Fibroblast of villous mesenchyme (primary cell): ENCODE measurements at regions not wholly inside any gene's neighbourhood (a gene's known extent, or its start where the extent isn't known, plus 50 kb on each side); places are given as distances from the start of the nearest gene placed in this dataset.
A peak's percentile ranks its signal among the peaks of the same experiment; 100 is the strongest.

Experiments used
- DNase-seq: peaks from one replicate; pipeline ENCODE4 v3.0.0-alpha.2; 2010; ENCODE audit warnings: low read depth
- H3K4me3 ChIP-seq: 2 replicates; pipeline ENCODE4 v1.5.1; 2011; ENCODE audit warnings: low read depth, mild to moderate bottlenecking, low read length
- TF ChIP-seq, protein P1 (sequence below): IDR thresholded peaks from 2 replicates; pipeline ENCODE4 v1.5.1; 2012; ENCODE audit warnings: low read depth, mild to moderate bottlenecking, low read length; ENCODE audit not compliant: insufficient read depth

DNA sequence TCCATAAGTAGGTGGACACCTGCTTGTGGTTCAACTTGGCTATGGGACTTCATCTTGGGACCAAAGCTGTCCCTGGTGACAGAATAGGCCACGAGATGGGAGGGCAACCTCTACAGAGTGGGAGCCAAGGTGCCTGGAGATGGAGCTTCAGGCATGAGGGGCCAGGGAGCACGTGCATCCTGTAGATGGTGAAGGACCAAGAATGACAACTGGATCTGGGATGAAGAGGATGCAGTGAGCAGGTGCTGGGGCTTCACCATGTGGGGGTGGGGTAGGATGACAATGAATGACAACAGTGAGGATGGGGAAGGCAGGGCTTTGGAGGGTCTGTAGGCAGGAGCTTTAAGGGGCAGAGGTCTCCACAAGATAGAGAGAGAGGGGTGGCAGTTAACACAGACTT, 372.0 kb upstream of the B3GAT1 start:
- TF ChIP-seq, protein P1, sequence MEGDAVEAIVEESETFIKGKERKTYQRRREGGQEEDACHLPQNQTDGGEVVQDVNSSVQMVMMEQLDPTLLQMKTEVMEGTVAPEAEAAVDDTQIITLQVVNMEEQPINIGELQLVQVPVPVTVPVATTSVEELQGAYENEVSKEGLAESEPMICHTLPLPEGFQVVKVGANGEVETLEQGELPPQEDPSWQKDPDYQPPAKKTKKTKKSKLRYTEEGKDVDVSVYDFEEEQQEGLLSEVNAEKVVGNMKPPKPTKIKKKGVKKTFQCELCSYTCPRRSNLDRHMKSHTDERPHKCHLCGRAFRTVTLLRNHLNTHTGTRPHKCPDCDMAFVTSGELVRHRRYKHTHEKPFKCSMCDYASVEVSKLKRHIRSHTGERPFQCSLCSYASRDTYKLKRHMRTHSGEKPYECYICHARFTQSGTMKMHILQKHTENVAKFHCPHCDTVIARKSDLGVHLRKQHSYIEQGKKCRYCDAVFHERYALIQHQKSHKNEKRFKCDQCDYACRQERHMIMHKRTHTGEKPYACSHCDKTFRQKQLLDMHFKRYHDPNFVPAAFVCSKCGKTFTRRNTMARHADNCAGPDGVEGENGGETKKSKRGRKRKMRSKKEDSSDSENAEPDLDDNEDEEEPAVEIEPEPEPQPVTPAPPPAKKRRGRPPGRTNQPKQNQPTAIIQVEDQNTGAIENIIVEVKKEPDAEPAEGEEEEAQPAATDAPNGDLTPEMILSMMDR = no peak
- DNase-seq = no peak

DNA sequence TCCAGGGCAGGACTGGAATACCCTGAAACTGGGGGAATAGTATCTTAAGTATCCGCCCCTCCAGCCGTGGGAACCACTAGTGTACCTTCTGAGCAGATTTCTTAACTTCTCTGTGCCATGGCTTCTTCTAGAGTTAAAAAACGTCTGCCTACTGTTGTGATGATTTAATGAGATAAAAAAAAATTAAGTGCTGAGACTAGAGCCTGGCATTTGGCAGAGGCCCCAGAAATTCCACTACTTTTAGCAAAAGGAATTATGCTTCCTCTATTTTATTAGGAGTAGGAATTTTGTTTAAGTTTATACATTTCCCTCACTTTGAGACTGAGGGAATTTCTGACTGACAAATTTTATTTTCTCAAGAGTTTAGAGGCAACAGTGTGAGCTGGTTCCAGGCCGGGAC, 371.2 kb upstream of the B3GAT1 start:
- peak; percentile 34 for DNase-seq

More for the DNA sequence above, 372.0 kb upstream of the B3GAT1 start:
- no peak overlapping the region for H3K4me3 ChIP-seq

DNA sequence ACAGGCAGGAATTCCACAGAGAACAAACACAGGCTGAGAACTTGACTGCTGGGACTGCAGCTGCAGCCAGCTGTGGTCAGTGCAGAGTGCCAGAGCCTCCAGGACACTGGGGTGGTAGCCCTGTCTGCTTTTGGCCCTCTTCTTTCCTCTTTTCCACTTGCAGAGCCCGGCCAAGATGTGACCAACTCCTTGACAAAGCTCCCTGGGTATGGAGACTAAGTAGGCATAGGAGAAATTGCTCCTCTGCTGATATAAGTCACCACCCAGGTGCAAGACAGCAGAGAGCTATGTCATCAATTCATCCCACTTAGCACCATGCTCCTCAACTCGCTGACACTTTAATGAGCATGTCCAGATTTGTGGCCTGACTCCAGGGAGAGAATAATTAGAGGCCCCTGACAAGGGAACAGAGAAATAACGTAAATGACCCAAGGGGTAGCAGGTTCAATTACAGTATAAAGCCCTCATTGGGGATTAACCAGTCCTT, 369.4 kb upstream of the B3GAT1 start:
- no peak for DNase-seq
- H3K4me3 ChIP-seq = no peak overlapping the region
- TF ChIP-seq, protein P1 = no peak

More for the DNA sequence above, 371.2 kb upstream of the B3GAT1 start:
- TF ChIP-seq, protein P1 = no peak
- no peak overlapping the region for H3K4me3 ChIP-seq

DNA sequence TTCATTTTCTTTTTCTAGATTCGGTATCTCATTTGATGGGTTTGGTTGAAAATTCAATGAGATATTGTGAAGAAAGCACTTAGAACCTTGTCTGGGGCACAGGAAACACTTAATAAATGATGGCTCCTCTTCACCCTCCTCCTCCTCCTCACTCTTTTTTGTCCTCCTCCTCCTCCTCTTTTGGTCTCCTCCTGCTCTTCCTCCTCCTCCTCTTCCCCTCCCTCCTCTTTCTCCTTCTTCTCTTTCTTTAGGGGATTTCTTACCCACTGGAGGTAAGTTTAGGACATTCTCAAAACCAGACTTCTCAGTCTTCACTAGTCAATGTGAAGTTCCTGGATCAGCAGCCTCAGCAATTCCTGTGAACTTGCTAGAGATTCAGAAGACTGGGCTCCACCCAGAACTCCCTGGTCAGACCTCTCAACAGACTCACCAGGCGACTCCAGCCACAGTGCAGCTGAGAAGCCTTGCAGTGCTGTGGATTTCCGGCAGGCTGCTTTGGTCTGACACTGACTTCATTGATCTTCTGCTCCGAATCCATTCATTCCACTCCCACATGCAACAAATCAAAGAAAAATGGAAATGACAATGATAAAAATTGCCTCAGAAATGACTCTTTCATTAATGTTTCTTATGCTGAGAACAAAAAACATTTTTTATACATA, 368.6 kb upstream of the B3GAT1 start:
- TF ChIP-seq, protein P1 = no peak
- DNase-seq = peak; percentile 10
- no peak overlapping the region for H3K4me3 ChIP-seq

DNA sequence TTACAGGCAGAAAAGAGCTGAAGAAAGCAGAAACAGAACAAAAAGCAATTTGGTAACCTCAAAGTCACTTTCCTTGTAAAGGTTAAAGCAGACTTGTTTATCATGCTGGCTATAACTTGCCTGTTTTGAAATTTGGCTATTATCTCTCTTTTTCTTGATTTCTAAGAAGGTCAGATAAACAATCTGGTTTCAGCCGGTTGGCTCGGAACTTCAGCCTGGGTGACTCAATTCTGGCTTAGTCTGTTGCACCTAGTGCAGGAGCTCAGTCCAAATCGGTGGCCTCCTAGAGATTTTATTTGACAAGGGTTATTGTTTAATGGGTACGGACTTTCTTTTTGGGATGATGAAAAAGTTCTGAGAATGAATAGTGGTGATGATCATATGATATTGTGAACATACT, 367.1 kb upstream of the B3GAT1 start:
- no peak overlapping the region for H3K4me3 ChIP-seq
- TF ChIP-seq, protein P1 = no peak
- peak; percentile 23 for DNase-seq

DNA sequence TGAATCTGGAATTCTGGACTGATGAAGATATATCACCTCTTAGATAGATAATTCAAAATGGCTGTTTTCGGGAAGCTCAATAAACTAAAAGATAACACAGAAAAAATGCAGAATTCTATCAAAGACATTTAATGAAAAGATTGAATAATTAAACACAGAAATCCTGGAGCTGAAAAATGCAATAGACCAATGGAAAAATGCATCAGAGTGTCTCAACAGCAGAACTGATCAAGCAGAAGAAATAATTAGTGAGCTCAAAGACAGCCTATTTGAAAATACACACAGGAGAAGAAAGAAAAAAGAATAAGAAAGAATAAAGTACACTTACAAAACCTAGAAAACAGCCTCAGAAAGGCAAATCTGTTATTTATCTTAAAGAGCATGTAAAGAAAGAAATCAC, 356.4 kb upstream of the B3GAT1 start:
- H3K4me3 ChIP-seq = no peak overlapping the region
- no peak for DNase-seq
- TF ChIP-seq, protein P1 = no peak

DNA sequence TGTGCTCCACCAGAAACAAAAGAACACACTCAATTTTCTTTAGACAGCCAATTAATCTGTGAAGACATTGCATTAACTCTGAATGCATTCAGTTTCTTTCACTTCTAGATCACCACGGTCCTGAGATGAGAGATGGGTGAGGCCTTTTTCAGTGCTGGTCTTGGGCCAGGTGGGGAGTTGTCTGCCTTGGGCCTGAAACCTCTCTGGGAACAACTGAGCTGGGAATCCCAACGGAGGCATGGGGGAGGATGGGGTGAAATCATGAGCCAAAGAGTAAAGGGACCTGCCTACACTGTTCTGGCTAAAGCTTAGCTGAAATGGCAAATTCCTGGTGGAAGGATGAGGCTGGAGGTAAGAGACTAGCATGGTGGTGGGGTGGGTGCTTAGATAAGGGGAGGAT, 353.5 kb upstream of the B3GAT1 start:
- no peak for DNase-seq
- TF ChIP-seq, protein P1 = no peak
- no peak overlapping the region for H3K4me3 ChIP-seq
